ENCODE measurements at regions not wholly inside any gene's neighbourhood (a gene's known extent, or its start where the extent isn't known, plus 50 kb on each side); places are given as distances from the start of the nearest gene placed in this dataset.

- no peak for TF ChIP-seq CTCF (IDR thresholded peaks at IDR 0.05; ENCODE audit: low read length)
- no peak for TF ChIP-seq EZH2phosphoT487 (IDR thresholded peaks at IDR 0.05; ENCODE audit: low read length)
- no peak for TF ChIP-seq EZH2 (optimal IDR thresholded peaks at IDR 0.05; ENCODE audit: low read depth, low read length)
These were observed 479.4 kb upstream of the MYT1L start for GRCh38 chr2:2810504-2810903.

Measured in MM.1S (cell line).